GM19452 (cell line): ENCODE measurements at regions not wholly inside any gene's neighbourhood (a gene's known extent, or its start where the extent isn't known, plus 50 kb on each side); places are given as distances from the start of the nearest gene placed in this dataset.
"Not testable (repeated sequence)": the region's sequence is repeated elsewhere in the genome, so short reads cannot be mapped to it uniquely, and the experiment has no call there.

ENCODE experiments used
- ATAC-seq: cut with Tn5 transposase; IDR thresholded peaks from one replicate; pipeline ENCODE4 v1.9.1; 2021; ENCODE audit not compliant: unreplicated experiment

DNA sequence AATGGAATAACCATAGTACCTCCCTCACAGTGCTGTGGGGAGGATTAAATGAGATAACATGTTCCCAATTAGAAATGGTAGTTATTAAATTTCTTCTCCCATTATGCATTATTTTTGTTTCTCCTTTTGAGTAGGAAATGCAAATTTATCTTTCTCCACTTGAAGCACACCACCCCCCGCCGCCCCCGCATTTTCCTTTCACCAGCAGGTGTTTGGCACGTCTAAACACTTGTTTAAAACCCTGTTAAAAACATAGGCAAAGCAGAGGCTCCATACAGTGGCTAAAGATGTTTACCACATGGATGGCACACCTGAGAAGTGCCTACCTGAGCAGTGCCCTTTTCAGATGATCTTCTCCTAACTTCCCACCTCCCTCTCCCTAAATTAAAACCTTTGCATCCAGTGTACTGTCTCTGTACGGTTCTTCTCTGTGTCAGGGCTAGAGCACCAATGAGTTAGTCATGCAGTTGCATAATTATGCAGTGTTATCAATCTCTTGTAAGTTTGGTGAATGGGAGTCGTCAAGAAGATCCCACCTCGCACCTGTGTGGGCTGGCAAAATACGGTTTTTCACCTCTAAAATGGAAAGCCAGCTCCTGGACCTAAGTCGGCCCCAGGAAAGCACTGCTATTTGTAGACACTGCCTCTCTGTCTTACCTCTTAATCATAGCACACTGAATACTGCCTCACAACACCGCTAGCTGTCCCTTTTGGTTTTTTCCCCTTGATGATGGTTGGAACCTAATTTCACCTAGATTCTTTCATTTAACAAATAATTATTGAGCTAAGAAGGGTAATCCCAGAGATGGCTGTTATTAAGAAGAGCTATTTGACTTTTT, 122.0 kb downstream of the CT47B1 start:
- no peak for ATAC-seq

DNA sequence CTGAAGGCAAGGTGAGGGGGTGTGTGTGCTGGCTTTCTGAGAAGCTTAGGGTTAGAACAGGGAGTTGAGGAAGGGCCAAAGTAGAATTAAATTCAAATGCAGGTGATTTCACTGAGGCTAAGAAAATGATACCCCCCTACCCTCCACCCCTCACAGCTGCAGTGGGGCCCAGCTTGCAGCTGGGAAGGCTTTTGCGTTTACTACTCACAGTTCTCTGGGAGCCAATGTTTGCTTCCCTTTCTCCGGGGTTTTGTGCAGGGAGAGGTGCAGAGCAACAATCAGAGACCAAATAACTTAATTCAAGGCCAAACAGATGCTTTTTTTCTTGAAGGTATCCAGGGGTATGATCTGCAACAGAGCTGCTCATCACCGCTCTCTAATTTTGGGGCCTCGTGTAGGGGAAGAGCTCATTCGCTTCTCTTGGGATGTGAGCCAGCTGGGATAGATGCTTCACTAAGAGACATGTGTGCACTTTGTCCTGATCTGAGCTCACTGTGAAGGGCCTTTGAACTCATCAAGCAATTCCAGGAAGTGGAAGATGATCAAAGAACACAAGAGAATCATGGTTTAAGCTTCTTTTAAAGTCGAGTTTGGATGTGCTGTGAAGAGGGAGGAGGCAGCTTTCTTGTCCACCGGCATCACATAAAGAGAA, 122.7 kb upstream of the C1GALT1C1 start:
- ATAC-seq, result no peak

DNA sequence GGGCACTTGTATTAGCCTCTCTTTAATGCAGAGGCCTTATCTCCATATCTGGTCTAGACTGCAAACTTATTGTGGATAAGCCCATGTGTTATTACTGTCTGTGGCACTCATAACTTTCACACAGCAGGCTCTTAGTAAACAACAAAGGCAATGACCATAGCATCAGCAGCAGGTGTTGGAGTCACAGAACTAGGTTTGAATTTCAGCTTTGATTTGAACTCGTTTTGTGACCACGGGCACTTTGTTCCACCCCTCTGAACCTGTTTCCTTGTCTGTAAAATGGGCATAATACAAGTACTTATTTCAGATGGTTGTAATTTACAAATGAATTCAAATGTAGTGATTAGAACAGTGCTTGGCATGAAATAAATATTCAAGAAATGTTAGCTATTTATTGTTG, 121.8 kb upstream of the C1GALT1C1 start:
- no peak for ATAC-seq

GRCh38 chrX:120750381-120750780, 120.5 kb upstream of the C1GALT1C1 start:
- no peak for ATAC-seq

DNA sequence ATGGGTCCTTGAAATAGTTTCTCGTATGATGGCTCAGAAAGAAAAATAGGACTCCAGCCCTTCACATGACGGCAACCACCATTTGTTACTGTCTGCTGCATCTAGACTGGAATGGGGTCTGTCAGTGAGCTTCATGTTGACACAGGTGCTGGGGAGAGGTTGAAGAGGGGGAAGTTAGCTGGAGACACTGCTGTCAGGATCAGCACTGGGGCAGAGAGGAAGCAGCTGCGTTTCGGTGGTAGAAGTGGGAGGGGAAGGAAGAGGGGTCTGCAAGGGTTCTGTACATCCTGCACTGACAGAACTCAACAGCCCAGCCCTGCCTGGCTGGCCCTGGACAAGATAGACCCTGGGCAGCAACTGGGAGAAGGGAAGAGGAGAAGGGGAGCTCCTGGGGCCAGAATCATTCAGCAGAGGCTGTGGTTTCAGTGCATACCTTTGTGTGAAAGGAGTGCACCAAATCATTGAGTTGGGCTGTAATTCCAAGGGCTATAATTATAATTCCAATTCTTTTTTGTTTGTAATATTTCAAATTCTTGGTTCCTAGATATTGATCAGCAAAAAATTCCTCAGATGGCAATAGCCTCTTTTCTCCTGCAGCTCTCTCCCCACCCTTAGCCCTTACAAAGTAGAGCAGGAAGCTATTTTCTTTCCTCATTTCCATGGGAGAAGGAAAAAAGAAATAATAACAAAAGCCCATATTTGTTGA, 119.4 kb upstream of the C1GALT1C1 start:
- peak; percentile 84 for ATAC-seq

DNA sequence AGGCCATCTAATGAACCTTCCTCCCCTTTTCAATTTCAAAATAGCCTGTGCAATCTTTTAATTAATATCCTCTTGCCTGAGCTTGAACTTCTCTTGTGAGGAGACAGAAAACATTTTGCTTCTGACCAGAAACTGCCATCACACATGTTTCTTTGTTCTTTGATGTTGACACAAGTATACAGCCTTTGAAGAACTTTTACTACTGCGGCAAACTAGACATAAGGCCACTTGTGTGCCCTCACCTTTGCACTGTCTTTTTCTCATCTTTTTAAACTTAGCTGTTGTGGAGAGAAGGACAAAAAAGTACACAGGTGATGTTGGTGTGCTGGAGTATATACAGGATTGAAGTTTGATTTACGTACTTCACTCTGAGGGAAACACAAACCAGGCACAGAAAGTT, 116.3 kb upstream of the C1GALT1C1 start:
- no peak for ATAC-seq

DNA sequence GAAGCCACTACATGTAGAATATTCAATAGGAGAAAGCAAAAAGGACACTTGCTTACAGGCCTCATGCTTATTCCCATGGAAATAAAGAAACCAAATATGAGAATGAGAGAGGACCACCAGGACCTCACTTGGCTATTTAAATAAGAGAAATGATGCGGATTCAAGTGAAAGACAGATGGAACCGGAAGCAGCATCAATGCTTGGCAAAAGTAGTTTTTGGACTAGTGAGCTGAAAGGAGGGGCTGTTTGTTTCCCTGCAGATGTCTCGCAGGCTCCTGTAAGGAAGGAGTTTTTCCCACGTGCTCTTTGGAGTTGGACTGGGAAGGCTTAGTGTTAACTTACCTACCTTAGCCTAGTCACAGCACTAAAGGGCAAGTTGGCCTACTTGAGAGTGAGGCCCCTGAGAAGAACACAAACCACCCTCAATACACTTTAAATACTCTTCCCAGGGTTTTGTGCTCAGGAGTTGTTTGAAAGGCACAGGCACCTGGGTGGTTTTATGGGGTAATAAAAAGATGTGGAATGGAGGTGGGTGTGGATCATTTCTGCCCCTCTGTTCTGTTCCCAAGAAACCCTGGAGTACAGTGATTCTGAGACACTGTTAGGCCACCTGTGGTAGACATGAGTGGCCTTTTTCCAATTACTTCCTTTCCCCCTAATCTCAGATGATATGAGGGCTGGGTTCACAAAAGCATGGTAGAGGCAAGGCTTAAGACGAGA, 113.3 kb upstream of the C1GALT1C1 start:
- ATAC-seq, result no peak

DNA sequence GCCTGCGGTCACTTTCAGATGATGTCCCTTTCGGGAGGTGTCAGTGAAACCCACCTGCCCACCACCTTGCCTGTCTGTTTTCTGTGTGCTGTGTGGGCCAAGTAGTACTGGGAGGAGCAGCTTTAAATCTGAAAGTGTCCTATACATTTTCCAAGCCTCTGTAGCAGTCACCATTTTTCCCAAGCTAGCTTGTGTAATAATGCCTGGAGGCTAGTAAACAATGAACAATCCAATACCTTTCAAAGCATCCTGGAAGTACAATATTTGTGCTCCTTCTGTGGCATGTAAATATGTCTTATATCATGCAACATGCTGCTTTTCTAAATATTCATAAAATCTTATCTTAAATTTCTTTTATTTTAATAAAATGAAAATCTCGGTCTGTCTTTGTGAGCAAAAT, 111.6 kb upstream of the C1GALT1C1 start:
- no peak for ATAC-seq

- no peak for ATAC-seq
Measured at GRCh38 chrX:120740072-120740471, 110.2 kb upstream of the C1GALT1C1 start.

DNA sequence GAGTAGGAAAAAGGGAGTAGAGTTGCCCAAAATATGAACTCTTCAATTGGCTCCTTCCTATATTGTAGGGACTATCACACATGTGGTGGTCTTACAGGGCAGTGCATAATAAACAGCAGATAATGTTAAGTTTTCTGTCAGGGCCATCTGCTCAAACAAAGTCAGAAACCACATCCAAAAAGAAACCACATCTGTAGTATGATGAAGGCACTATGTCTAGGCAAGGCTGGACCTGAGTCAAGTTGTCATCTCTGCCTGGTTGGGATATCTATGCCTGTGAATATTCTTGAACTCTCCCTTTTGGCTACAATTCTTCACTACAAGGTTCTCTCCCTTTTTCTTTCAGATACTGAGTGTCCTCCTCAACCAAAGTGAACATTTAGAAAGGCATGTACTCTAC, 109.4 kb upstream of the C1GALT1C1 start:
- no peak for ATAC-seq

DNA sequence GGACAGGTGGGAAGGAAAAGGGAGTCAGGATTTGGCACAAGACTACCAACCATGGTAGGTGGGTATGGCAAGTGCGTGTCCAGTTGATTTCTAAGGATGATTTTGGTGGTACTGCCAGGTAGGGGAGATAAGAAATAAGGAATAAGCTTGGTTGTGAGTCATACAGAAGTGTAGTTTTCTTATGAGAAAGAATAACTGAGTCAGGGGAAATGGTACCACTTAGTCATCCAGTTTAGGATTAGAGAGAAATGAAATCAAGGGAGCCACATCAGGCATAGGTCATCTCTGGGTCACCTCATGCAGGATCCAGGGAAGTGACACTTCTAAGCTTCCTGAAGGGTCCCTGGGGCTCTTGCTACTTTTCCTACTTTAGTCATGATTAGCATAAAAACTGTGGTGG, 107.1 kb upstream of the C1GALT1C1 start:
- ATAC-seq, result no peak

DNA sequence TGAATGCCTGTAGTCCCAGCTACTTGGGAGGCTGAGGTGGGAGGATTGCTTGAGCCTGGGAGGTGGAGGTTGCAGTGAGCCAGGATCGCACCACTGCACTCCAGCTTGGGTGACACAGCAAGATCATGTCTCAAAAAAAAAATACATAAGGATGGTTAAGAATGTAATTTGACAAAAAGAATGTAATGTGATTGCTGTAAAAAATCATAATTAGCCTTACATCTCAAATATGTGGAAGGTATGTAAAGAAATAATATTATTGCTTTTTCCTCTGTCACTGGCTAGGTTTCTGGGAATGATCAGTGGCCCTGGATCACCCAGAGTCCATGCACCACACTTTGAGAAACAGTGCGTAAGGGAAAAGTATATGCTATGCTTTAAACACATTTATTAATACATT, 106.1 kb upstream of the C1GALT1C1 start:
- no peak for ATAC-seq

DNA sequence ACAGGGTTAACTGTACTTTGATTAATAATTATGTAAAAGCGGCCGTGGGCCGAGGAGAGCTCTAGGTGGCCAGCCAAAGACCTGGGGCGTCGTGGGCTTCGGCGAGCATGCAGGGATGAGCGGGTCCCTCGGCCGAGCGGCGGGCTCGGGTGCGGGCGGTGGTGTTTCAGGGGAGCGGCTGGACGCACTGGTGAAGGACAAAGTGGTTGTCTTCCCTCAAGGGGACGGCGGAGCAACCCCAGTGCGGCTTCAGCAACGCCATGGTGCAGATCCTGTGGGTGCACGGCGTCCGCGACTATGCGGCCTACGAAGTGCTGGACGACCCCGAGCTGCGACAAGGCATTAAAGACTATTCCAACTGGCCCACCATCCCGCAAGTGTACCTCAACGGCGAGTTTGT, 103.0 kb upstream of the C1GALT1C1 start:
- no peak for ATAC-seq

DNA sequence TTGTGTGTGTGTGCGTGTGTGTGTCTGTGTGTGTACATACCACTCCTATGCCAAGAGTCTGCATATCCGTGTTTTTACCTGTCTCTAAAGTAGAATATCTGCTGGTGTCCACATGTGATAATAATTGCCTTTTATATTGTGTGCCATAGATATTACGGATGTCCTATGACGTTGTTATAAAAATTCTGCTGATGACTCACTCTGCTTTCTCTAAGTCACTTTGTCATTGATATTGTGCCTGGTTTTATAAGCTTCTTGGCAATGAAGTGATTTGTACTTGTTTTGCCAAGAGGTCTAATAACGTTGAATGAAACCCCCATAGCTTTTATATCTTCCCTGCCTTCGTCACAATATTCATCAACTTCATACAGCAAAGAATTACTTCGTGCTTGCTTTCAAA, 102.6 kb upstream of the C1GALT1C1 start:
- no peak for ATAC-seq

- no peak for ATAC-seq
Measured at GRCh38 chrX:120731386-120731785, 101.5 kb upstream of the C1GALT1C1 start.

- not testable (repeated sequence) for ATAC-seq
Measured at GRCh38 chrX:120729506-120730255, 99.8 kb upstream of the C1GALT1C1 start.

DNA sequence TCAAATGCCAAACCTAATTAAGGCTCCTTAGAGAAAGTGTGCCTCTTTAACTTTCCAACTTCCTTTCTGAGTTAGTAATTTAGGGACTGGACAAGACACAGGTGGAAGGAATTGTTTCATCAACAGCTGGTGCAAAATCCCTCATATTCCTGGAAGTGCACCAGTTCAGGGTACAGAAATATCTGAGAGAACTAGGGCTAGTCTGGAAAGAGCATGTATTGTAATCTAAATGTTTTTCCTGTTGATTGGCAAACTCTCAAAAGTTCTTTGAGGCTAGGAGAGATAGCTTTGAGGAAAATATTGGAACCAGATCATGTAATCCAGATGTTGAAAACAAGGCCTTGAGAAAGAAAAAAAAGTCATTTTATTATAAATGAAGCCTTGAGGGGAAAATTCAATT, 98.1 kb upstream of the C1GALT1C1 start:
- no peak for ATAC-seq

DNA sequence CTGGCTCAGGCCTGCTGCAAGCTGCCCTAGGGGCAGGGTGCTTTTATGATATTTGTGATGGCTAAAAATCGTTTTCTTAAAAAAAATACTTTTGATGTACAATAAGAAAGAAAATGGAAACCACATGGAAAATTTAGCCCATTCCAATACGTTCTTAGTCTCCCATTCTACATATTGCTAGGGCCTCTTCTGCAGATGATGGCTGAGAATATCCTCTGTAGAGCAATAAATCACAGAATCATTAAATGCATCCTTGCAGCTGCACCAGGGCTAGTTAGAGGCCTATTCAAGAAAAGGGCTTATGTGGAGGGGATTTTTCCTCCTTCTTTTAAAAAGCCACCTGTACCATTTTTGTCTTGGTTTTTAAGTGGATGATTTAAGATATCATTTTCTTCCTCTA, 97.6 kb upstream of the C1GALT1C1 start:
- ATAC-seq, result no peak

DNA sequence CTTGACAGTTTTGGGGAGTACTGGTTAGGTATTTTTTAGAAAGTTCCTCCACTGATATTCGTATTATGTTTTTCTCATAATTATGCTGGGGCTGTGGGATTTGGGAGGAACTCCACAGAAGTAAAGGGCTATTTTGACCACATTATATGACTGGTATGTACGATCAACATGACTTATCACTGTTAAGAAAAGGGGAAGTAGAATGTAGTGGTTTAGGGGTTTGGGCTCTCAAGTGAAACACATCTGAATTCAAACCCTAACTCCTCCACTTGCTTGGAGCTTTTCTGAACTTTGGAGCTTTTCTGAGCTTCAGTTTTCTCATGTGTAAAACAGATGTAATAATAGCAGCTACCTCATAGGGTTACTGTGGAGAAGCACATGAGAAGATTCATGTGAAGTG, 96.4 kb upstream of the C1GALT1C1 start:
- peak; percentile 99 for ATAC-seq

DNA sequence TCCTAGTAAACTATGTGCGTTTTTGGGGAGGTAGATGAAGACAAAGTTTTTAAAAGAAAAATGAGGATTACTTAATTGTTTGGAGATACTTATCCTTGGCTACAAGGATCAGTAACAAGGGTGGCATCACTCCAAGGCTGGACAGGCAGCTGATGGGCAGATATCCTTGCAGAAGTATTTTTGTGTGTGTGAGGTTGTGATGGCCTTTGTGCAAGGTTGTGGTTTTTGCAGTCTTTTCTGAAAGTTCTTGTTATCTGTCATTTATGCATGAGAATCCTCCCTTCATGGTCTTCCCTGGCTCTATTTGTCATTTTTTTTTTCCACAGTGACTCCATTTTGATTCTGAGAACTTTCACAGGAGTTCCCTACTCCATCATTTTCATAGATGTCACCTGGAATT, 96.0 kb upstream of the C1GALT1C1 start:
- no peak for ATAC-seq

- no peak for ATAC-seq
Measured at GRCh38 chrX:120719622-120720021, 89.8 kb upstream of the C1GALT1C1 start.
